Calu3 (cell line): ENCODE measurements at regions not wholly inside any gene's neighbourhood (a gene's known extent, or its start where the extent isn't known, plus 50 kb on each side); places are given as distances from the start of the nearest gene placed in this dataset.

Experiments used
- BruUV-seq: library from RNA; stranded (reverse); fragments of 400-500 nt; replicated peaks from 2 replicates; lab custom pipeline; 2021; lab: Mats Ljungman, UMichigan
- CTCF ChIA-PET: fragments of 300-600 bp; sonication (Branson Sonifier 250); formaldehyde crosslinking; loops from one replicate; lab custom pipeline; 2022; ENCODE audit warnings: antibody characterized with exemption; lab: Charles Lee
- DNase-seq: peaks from one replicate; pipeline ENCODE4 v3.0.0; 2022
- H3K27ac Mint-ChIP-seq: one replicate; pipeline ENCODE4 v1.8.0; 2022; ENCODE audit warnings: mixed read lengths; ENCODE audit not compliant: unreplicated experiment
- H3K27me3 Mint-ChIP-seq: one replicate; pipeline ENCODE4 v1.8.0; 2022; ENCODE audit warnings: mixed read lengths; ENCODE audit not compliant: unreplicated experiment
- H3K36me3 Mint-ChIP-seq: one replicate; pipeline ENCODE4 v1.8.0; 2022; ENCODE audit warnings: mild to moderate bottlenecking, moderate library complexity, mixed read lengths; ENCODE audit not compliant: insufficient read depth, unreplicated experiment
- H3K4me1 Mint-ChIP-seq: one replicate; pipeline ENCODE4 v1.8.0; 2022; ENCODE audit warnings: mild to moderate bottlenecking, low read depth, mixed read lengths; ENCODE audit not compliant: unreplicated experiment
- H3K4me3 Mint-ChIP-seq: one replicate; pipeline ENCODE4 v1.8.0; 2022; ENCODE audit warnings: mild to moderate bottlenecking, low read depth, moderate library complexity, mixed read lengths; ENCODE audit not compliant: unreplicated experiment
- H3K9me3 Mint-ChIP-seq: one replicate; pipeline ENCODE4 v1.8.0; 2022; ENCODE audit warnings: low read depth, mixed read lengths; ENCODE audit not compliant: unreplicated experiment
- CTCF ChIP-seq: fragments of 200-600 bp; IDR thresholded peaks from one replicate; pipeline ENCODE4 v1.8.0; 2022; ENCODE audit warnings: antibody characterized with exemption; ENCODE audit not compliant: unreplicated experiment
- intact Hi-C: fragments of 100-400 bp; cut with micrococcal nuclease; formaldehyde crosslinking; loops from one replicate; pipeline ENCODE4 v1.10.0; 2022; ENCODE audit not compliant: unreplicated experiment

- H3K36me3 Mint-ChIP-seq, result no peaks in the 10 kb centered on the region
- no peak overlapping the region for H3K27ac Mint-ChIP-seq
- BruUV-seq, result no TSS peak
- intact Hi-C loops, result no loop called here
- TF ChIP-seq CTCF, result no peak
- DNase-seq, result no peak
- CTCF ChIA-PET, result no interaction called here
- H3K27me3 Mint-ChIP-seq, result no peaks in the 10 kb centered on the region
- no peak overlapping the region for H3K4me3 Mint-ChIP-seq
- H3K4me1 Mint-ChIP-seq, result no peaks in the 10 kb centered on the region
- no peaks in the 10 kb centered on the region for H3K9me3 Mint-ChIP-seq
Observed at GRCh38 chr21:19874521-19874920, 1123.7 kb upstream of the NCAM2 start.

- Mint-ChIP-seq H3K27ac (no peak overlapping the region), H3K9me3 (no peaks in the 10 kb centered on the region), H3K4me3 (no peak overlapping the region), H3K4me1 (no peaks in the 10 kb centered on the region), H3K36me3 (no peaks in the 10 kb centered on the region), H3K27me3 (no peaks in the 10 kb centered on the region)
- TF ChIP-seq CTCF, result no peak
- no peak for DNase-seq
- CTCF ChIA-PET, result no interaction called here
- intact Hi-C loops, result no loop called here
- no TSS peak for BruUV-seq
Observed at GRCh38 chr21:19878133-19878532, 1120.1 kb upstream of the NCAM2 start.

DNA sequence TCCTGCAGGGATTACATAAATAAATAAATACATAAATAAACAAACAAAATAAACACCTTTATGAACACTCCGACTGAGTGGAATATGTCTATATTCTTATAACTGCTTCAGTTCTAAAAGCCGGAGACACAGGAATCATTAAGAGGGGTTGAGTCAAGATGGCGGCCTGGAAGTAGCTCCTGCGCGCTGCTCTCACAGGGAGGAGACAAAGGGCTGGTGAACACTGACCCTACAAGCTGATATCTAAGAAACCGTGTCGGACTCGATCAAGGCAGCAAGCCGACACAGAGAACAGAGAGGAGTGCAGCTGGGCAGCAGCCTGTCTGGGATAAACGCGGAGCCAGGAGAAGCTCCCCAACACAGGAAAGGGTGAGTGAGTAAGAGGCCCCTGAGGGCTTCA is 1098.6 kb upstream of the NCAM2 start:
- no peaks in the 10 kb centered on the region for H3K4me1 Mint-ChIP-seq
- intact Hi-C loops, result no loop called here
- no peak overlapping the region for H3K4me3 Mint-ChIP-seq
- no peaks in the 10 kb centered on the region for H3K27me3 Mint-ChIP-seq
- peaks cover 13% of the 10 kb centered on the region for H3K9me3 Mint-ChIP-seq
- no peak for DNase-seq
- H3K36me3 Mint-ChIP-seq, result no peaks in the 10 kb centered on the region
- BruUV-seq, result no TSS peak
- TF ChIP-seq CTCF, result no peak
- CTCF ChIA-PET, result no interaction called here
- no peak overlapping the region for H3K27ac Mint-ChIP-seq

- no peaks in the 10 kb centered on the region for H3K27me3 Mint-ChIP-seq
- peaks cover 10% of the 10 kb centered on the region for H3K9me3 Mint-ChIP-seq
- H3K36me3 Mint-ChIP-seq, result no peaks in the 10 kb centered on the region
- no peak for TF ChIP-seq CTCF
- no peak overlapping the region for H3K4me3 Mint-ChIP-seq
- DNase-seq, result no peak
- H3K27ac Mint-ChIP-seq, result no peak overlapping the region
- intact Hi-C loops, result no loop called here
- no peaks in the 10 kb centered on the region for H3K4me1 Mint-ChIP-seq
- CTCF ChIA-PET, result no interaction called here
- BruUV-seq, result no TSS peak
Observed at GRCh38 chr21:19900149-19900548, 1098.1 kb upstream of the NCAM2 start.

GRCh38 chr21:19908390-19908789 is 1089.8 kb upstream of the NCAM2 start:
- Mint-ChIP-seq H3K27ac (no peak overlapping the region), H3K9me3 (no peaks in the 10 kb centered on the region), H3K4me3 (no peak overlapping the region), H3K27me3 (no peaks in the 10 kb centered on the region), H3K36me3 (no peaks in the 10 kb centered on the region), H3K4me1 (no peaks in the 10 kb centered on the region)
- no peak for DNase-seq
- TF ChIP-seq CTCF, result no peak
- CTCF ChIA-PET, result no interaction called here
- intact Hi-C loops, result no loop called here
- BruUV-seq, result no TSS peak
